Fibroblast of peridontal ligament (primary cell): ENCODE measurements at regions not wholly inside any gene's neighbourhood (a gene's known extent, or its start where the extent isn't known, plus 50 kb on each side); places are given as distances from the start of the nearest gene placed in this dataset.
A peak's percentile ranks its signal among the peaks of the same experiment; 100 is the strongest.
"Not testable (repeated sequence)": the region's sequence is repeated elsewhere in the genome, so short reads cannot be mapped to it uniquely, and the experiment has no call there.

Source experiments
- DNase-seq: peaks from one replicate; pipeline ENCODE4 v3.0.0-alpha.2; 2010; ENCODE audit errors: extremely low read depth

DNA sequence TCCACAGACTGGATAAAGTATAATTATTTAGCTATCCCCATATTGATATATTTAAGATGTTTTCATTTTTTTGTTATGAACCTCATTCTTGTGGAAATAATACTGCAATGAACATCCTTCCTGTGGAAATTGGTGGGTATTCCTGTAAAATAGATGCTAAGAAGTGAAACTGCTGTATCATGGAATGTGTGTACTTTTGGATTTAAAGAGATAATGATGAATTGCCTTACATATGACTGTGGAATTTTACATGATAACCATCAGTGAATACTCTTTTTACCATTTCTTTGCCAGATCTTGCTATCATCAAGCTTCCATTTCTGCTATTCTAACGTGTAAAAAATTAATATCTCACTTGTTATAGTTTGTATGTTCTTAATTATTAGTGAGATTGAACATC is 847.9 kb downstream of the EFNA5 start:
- DNase-seq: no peak

DNA sequence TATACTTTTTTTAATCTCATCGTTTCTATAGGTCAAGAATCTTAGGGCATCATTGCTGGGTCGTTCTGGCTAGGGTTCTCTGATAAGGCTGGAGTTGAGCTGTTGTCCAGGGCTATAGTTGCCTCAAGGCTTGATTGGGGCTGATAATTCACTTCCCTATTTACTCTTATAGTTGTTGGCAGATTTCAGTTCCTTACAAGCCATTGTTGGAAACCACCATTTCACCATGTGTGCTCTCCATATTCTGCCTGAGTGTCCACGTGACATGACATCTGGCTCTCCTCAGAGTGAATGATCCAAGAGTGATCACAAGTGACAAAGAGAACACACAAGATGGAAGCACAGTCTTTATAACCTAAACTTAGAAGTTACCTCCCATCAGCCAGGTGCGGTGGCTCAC is 852.2 kb downstream of the EFNA5 start:
- no peak for DNase-seq

DNA sequence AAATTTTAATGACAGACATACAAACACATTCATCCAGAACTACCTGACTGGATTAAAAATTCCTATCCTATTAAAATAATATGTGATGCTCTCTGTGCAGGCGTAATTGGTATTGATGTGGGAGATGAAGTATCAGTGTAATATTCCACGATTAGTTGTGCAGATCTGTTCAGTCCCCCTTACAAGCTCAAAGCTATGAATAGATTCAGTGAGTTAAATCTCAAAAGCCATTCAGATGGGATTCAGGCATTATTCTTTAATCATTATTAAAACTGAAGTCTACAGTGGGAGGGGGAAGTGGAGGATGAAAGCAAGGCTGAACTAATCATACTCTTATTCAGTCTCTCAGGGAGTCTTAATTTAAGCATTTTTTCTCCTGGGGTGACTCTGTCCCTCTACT is 855.8 kb downstream of the EFNA5 start:
- no peak for DNase-seq

DNA sequence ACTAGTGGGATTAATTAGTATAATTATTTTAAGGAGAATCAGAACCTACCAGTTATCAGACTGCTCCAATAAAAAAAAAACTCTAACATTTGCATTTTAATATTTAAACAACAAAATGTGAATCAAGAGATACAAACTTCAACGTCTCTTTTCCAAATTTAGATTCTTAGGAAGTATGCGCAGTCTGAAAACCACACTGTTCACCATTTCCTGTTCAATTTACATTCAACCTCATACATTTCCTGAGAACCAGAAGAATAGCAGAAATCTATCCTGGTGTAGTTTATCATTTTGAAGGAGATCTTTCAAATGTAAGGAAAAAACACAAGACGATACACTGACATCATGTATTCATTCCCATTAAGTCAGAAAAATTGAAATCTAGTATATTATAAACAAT is 869.2 kb downstream of the EFNA5 start:
- DNase-seq: no peak

DNA sequence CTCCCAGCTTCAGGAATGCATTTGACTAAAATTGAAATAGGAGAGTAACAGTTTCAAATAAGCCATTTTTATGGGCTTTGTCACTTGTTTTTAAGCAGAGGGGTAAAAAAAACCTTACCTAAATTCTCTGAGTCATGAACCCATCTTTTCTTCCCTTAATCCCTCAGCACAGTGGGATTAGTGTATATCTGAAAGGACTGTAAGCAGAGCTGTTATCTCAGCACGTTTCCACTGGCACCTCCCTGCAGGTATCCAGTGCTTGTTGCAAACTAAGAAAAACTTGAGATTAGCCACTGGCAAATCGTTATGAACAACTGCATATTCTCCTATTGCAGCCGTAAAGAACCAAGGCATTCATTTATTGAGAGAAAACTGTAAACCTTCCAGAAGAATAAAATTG is 872.7 kb downstream of the EFNA5 start:
- DNase-seq: no peak

DNA sequence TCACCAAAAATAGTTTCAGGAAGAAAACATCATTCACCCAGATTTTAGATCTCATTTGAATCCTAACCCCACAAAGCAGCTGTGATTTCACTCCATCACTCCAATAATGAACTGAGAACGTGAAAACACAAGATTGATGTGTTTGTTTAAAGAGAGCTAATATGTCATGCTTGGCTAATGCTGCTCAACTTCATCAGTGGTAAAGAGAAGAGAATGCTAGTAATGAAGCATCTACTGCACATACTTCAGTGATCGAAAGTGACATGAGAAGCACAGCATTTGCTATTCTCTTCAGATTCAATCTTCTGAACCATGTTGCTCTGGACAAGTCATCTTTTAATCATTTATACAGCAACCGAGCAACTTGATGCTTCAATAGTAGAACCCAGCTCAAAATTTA is 874.7 kb downstream of the EFNA5 start:
- no peak for DNase-seq

DNA sequence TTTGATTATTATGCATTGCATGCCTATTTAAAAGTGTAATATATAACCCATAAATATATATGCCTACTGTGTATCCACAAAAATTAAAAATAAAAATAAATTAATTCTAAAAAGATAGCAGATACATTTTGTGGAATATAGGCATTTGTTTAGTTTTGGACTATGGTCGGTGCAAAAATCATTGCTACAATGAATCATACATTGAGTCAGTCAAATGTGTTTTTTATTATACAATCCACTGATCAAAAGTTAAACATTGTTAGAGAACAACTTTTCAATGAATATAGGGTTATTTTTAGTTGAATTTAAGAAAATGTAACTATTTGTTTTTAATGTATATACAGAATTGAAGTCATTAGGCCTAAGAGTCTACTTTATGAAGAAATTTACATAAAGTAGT is 885.9 kb downstream of the EFNA5 start:
- peak; percentile 62 for DNase-seq

DNA sequence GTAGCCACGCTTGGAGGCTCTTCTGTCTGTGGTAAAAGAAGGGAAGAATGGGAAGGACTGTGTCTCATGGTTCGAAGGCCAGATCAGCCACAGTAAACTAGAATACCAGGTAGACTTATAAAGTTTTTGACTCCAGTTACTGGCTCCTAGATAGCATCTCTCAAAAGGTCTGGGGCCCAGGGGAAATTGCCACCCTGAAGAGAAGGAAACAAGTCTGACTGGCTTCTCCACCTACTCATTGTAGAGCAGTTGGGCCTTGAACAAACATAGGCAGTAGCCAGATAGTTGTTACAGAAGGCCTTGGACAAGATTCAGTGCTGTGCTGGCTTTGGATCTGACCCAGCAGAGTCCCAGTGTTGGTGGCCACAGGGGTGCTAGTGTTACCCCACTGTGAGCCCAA is 890.4 kb downstream of the EFNA5 start:
- no peak for DNase-seq

DNA sequence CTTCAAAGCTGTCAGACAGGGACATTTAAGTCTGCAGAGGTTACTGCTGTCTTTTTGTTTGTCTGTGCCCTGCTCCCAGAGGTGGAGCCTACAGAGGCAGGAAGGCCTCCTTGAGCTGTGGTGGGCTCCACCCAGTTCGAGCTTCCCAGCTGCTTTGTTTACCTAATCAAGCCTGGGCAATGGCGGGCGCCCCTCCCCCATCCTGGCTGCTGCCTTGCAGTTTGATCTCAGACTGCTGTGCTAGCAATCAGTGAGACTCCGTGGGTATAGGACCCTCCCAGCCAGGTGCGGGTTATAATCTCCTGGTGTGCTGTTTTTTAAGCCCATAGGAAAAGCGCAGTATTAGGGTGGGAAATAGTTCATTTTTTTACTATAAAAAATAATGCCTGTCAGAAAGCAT is 894.2 kb downstream of the EFNA5 start:
- not testable (repeated sequence) for DNase-seq

DNA sequence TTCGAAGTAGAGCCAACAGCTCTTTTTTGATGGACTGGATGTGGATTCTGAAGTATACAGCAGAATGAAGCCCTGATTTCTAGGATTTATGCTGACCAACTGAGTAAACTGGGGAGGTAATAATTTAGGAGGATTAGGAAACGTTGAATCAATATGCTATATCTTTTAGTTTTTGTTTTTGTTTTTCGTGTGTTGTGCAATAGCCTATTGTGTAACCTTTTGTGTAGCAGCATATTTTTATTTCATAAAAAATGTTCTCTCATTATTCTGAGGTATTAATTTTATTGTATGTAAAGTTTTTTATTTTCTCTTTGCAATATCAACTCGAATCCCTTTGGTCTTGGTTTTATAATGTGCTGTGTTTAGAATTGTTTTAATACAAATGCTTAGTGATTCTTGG is 902.3 kb downstream of the EFNA5 start:
- DNase-seq: no peak

DNA sequence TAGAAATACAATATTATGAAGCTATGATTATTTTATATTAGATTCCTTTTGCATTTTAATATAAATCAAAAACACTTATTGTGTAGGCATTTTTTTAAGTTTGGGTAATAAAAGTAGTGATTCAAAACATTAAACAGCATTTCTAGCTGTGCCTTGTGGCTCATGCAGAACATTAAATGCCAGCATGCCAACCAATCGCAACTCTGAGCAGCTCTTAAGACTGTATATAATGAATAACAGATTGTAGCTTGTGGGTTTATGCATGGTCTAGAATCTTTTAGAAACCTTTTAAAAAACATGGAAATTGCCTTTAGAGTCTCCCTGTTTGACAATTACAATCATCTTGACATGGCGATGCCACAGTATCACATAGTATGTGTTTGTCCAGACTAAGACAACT is 903.8 kb downstream of the EFNA5 start:
- peak; percentile 85 for DNase-seq

DNA sequence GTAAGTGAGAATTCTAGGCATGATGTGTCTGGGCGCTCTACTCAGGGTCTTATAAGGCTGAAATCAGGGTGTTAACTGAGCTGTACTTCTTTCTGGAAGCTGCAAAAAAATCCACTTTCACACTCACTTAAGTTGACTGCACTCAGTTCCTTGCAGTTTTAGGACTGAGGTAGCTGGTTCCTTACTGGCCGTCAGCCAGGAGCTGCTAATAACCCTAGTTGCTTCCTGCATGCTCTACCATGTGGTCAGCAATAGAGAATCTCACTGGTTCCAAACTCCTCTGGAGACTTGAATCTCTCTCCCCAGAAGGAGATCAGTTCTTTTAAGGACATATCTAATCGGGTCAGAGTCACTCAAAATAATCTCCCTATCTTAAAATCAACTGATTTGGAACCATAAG is 911.2 kb downstream of the EFNA5 start:
- peak; percentile 9 for DNase-seq

DNA sequence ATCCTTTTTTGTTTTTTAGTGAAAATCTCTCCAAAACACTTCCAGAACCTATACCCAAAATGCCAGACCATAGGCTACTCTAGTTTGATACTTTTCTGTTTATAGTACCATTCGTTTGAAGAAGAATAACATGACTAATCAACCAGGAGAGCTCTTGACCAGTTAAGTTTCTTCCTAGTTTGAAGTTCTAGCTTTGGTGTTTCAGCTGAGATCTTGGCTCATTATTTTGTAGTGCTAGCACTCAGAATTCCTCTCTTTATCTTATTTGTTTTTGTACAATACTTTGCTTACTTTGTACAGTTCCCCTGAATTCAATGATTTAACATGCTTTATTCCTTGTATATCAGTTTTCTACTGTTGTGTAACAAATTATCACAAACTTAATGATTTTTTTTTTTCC is 911.6 kb downstream of the EFNA5 start:
- no peak for DNase-seq

DNA sequence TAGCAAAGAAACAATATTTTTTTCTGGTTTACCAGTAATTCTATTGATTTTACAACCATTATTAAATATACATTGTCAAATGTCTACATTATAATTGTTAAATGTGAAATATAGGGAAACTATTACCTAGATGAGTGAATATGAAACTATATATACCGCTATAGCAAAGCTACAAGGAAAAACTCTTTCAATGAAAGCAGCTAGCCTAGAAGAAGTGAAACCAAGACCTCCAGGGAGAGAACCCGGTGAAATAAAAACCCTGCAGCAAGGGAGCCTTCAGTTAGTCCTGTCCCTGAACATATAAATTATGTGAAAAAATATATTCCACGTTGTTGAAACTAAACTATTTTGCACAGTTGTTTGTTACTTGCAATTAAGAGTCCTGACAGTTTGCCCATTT is 913.1 kb downstream of the EFNA5 start:
- peak; percentile 2 for DNase-seq

DNA sequence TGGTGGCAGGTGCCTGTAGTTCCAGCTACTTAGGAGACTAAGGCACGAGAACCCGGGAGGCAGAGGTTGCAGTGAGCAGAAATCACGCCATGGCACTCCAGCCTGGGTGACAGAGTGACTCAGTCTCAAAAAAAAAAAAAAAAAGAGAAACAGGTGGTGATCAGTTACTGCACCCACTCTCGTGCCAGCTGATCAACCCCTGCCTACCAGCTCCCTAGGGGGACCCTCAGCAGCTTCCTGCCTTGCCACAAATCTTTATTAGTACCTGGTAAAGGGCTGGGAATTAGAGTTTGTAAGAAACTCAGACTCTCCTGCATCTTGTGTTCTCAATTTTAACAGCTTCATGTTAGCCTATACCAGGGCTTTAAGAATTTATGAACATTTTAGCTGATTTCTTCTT is 914.9 kb downstream of the EFNA5 start:
- no peak for DNase-seq

DNA sequence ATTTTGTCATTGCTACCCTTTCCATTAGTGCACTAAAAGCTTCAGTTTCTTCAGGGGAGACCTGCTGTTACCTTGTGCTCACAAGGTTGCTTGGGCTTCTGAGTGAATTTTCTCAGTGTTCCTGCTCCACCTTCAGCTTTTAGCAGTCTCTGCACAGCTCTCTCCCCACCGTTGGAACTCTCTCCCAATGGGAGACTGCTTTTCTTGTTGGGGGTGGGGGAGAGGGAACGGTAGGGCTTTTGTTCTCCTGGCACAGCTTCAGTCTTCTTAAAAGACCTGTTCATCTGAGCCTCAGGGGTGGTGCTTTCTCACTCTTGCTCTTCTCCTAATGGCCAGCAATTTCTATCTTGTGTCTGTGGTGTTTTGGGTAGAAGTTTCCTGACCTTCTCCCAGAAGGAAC is 915.7 kb downstream of the EFNA5 start:
- no peak for DNase-seq

DNA sequence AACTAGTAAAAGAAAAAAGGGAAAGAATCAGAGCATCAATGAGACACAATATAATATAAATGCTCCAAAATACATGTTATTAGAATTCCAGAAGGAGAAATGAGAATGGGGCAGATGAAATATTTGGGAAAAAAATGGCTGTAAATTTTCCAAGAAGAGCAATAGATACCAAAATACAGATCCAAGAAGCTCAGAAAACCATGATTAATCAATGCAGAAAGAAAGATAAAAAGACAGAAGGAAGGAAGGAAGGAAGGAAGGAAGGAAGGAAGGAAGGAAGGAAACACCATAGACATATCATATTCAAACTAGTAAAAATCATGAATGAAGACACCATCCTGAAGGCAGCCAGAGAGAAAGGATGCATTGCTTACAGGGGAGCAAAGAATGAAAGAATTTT is 920.9 kb downstream of the EFNA5 start:
- DNase-seq: no peak

DNA sequence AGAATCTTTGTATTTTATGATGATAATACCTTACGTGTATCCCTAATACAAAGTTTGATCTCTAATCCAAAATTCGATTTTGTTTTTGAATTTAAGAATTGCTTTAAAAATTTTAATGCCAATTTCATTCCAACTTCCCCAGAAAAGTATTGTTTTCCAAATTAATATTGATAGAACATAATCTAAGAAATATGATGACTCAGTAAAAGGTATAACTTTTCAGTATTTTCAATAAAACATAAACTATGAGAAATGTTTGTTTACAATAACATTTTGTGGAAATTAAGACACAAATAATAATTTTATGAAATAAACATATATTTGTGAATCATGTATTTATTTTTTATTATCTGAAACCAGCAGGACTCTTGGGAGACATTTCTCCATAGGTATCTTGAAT is 931.6 kb downstream of the EFNA5 start:
- no peak for DNase-seq

DNA sequence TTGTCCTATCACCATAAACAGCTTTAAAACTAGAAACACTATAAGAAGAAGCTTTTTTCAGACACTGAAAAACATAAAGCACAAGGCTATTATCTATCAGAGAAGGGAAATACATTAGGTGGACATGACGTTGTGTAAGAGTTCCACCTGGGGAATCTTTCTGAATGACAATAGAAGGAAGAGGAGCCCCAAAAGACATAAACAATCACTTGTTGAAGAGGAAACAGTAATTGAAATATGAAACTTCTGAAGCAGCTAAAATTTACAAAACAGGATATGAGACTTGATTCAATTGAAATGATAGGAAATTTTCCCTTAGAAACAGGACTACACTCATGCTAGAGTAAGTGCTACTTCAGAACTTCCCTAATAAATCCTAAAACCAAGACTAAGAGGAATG is 933.6 kb downstream of the EFNA5 start:
- no peak for DNase-seq

DNA sequence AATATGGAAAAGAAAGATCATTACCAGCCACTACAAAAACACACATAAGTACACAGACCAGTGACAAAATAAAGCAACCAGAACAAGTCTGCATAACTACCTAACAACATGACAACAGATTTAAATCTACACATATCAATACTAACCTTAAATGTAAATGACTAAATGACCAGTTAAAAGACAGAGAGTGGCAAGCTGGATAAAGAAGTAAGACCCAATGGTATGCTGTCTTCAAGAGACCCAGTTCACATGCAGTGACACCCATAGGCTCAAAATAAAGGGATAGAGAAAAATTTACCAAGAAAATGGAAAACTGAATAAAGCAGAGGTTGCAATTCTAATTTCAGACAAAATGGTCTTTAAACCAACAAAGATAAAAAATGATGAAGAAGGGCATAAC is 938.1 kb downstream of the EFNA5 start:
- DNase-seq: no peak

DNA sequence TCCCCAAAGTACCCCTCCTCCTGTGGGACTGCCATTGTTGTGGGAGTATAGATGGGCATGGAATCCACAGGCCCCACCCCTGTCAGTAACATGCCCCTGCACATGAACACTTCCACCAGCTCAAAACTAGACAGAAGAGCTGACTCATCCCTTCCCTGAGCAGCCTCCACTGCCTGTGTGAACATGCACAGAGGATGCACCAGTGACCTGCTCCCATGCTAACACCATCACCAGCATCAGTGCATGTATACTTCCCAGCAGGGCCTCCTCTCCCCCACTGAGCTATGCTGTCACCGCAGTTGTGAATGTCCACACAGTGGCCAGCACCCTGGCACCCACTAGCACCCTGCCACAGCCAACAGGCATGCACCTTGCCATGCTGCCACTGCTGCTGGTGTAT is 939.8 kb downstream of the EFNA5 start:
- no peak for DNase-seq

DNA sequence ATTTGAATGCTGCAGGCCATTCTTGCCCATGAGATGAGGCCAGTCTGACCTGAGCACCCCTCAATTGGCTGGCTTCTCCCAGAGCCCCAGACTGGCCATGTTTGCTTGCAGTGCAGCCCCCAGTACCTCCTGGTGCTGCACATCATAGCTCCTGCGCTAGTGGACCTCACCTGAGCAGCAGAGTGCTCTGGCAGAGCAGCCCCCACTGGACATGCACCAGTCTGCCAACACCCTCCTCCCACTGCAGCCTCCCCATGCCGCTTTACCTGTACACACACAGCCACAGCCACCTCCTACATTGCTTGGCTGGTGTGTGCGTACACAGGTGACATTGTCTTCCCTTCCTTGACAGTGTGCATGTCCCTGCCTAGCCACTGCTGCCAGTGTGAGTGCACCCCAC is 940.2 kb downstream of the EFNA5 start:
- DNase-seq: no peak

DNA sequence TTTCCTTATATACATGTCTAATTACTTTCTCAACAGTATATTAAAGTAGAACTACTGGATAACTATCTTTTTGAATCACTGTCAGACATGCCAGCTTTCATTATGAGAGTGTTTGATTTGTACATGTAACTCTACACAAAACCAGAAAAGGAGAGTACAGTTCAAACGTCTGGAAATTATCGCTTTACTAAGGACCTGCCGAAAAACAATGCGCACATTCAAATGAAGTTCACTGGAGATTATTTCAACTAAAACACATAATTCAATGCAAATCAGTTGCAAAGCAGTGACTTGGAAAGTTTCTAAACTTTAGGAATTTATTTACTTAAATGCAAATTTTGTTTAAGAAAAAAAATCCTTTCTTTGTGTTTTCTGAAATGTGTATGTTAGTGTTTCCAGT is 942.5 kb downstream of the EFNA5 start:
- DNase-seq: no peak

DNA sequence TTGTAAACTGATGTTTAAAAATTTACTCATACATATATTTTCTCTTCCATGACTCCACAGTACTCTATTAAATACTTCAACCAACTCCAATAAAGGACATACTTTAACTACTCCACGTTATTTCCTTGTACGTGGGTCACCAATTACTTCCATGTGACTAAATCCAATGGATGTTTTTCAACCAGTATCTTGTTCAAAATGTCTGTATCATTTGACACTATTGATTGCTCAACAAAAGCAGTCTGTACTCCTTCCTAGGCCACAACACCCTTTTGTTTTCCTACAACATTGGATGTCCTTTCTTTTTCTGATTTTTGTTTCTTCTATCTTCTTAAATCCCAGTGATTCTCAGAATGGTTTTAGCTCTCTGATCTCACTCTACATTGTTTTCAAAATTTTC is 943.7 kb downstream of the EFNA5 start:
- DNase-seq: no peak

DNA sequence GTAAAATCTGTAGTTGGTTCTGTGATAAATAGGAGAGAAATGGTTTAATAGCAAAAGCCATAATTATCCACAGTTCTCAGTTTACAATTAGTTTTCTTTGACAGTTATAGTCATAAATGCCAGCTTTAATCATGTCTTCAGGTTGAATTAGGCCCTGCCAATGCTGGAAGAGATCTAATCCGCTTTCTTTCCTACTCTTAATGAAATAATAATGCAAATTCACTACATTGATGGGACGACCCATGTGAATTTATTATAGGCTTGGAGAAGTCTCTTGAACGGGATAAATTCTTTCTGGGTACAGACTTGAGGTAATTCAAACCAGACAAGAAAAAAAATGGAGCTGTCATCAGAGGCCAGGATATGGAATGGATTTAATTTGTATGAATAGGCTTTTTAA is 950.4 kb downstream of the EFNA5 start:
- no peak for DNase-seq
